ENCODE measurements at regions not wholly inside any gene's neighbourhood (a gene's known extent, or its start where the extent isn't known, plus 50 kb on each side); places are given as distances from the start of the nearest gene placed in this dataset.

- no peak for TF ChIP-seq CTCF (conservative IDR thresholded peaks at IDR 0.05)
- Histone ChIP-seq H2AK5ac (ENCODE audit: insufficient read length, low read length) (no peak overlapping the region), H3K27me3 (ENCODE audit: insufficient read depth, low read length) (no peaks in the 10 kb centered on the region), H2BK20ac (ENCODE audit: low read depth, low read length, poor library complexity, severe bottlenecking) (no peak overlapping the region), H2AFZ (ENCODE audit: low read length) (no peak overlapping the region), H3K4me1 (ENCODE audit: insufficient read depth, low read length) (no peaks in the 10 kb centered on the region; the same call in 1 of the 2 replicates), H3K18ac (ENCODE audit: insufficient read length, low read depth, low read length) (no peak overlapping the region), H2BK5ac (ENCODE audit: insufficient read length, low read length) (no peak overlapping the region), H3K79me1 (ENCODE audit: insufficient read depth, low read depth, low read length, poor library complexity, severe bottlenecking) (no peaks in the 10 kb centered on the region), H3K23ac (ENCODE audit: insufficient read length, low read depth, low read length) (no peak overlapping the region), H3K9me3 (ENCODE audit: control insufficient read depth, low read depth, low read length) (no peaks in the 10 kb centered on the region), H4K5ac (ENCODE audit: insufficient read length, low read depth, low read length) (no peak overlapping the region), H3K27ac (ENCODE audit: insufficient read length, low read depth, low read length) (no peak overlapping the region), H3K4ac (ENCODE audit: low read depth, low read length) (no peak overlapping the region), H4K8ac (replicated peaks; ENCODE audit: insufficient read length, low read depth, low read length) (no peak overlapping the region), H3T11ph (ENCODE audit: low read length) (no peak overlapping the region), H3K23me2 (ENCODE audit: insufficient read length, low read depth, low read length, poor library complexity, severe bottlenecking) (no peaks in the 10 kb centered on the region), H3K9ac (ENCODE audit: extremely low read depth, insufficient read length, low read length) (no peak overlapping the region), H4K91ac (ENCODE audit: insufficient read length, low read depth, low read length) (no peak overlapping the region), H2BK12ac (ENCODE audit: insufficient read length, low read depth, low read length) (no peak overlapping the region), H3K56ac (ENCODE audit: insufficient read length, low read depth, low read length) (no peak overlapping the region), H2BK15ac (ENCODE audit: low read depth, low read length) (no peak overlapping the region), H2BK120ac (ENCODE audit: low read depth, low read length, poor library complexity, severe bottlenecking) (no peak overlapping the region), H3K14ac (ENCODE audit: insufficient read depth, low read length) (no peak overlapping the region), H3K4me2 (ENCODE audit: insufficient read depth, insufficient read length, low read length) (no peak overlapping the region), H3K79me2 (ENCODE audit: insufficient read depth, low read length) (no peaks in the 10 kb centered on the region), H4K20me1 (ENCODE audit: control insufficient read depth, insufficient read depth, insufficient read length) (no peaks in the 10 kb centered on the region)
- DNase-seq: no peak
- H3K9me3 Mint-ChIP-seq: peaks cover 5 to 6% of the 10 kb centered on the region in 2 experiments; a peak in 4 of 5 replicates
- WGBS (ENCODE audit: extremely low coverage, insufficient read length, low lambda C conversion rate): no CpG with 5 or more reads among the region's 5 CpGs
- no peak overlapping the region for H3K4me3 Mint-ChIP-seq
- H3K27ac Mint-ChIP-seq: peak overlapping the region in 2 of 3 experiments; percentile 3 to 32; a peak in 3 of 7 replicates
- no peaks in the 10 kb centered on the region for H3K27me3 Mint-ChIP-seq (ENCODE audit: low read depth)
- 0 out of 4 replicates have a peak, but pooled peaks cover 0 to 2% of the 10 kb centered on the region in 2 experiments for H3K4me1 Mint-ChIP-seq
- H3K36me3 Mint-ChIP-seq (ENCODE audit: insufficient read depth in 1 of 3, low read depth in 3 of 3): peaks cover 0 to 5% (median 1%) of the 10 kb centered on the region in 3 experiments; a peak in 1 of 7 replicates
Observed at GRCh38 chr9:3074247-3074646, 230.4 kb upstream of the PUM3 start.
